ENCODE measurements at regions not wholly inside any gene's neighbourhood (a gene's known extent, or its start where the extent isn't known, plus 50 kb on each side); places are given as distances from the start of the nearest gene placed in this dataset.

- TF ChIP-seq CTCF (IDR thresholded peaks at IDR 0.05) (no peak), EZH2 (IDR thresholded peaks at IDR 0.05; ENCODE audit: borderline replicate concordance, insufficient read depth, low read depth, low read length, poor library complexity, severe bottlenecking) (no peak)
Observed at GRCh38 chr22:26957176-26957575, 299.8 kb downstream of the MIAT start.
